ENCODE measurements at regions not wholly inside any gene's neighbourhood (a gene's known extent, or its start where the extent isn't known, plus 50 kb on each side); places are given as distances from the start of the nearest gene placed in this dataset.

GRCh38 chr16:73546341-73546845 is 498.5 kb upstream of the ZFHX3 start:
- DNase-seq = no peak
- ATAC-seq (ENCODE audit: low FRiP score in 2 of 2) = no peak
- Histone ChIP-seq H3K4me3 (no peak overlapping the region), H3K27ac (no peak overlapping the region), H3K9me3 (no peaks in the 10 kb centered on the region), H3K4me1 (no peaks in the 10 kb centered on the region), H3K36me3 (no peaks in the 10 kb centered on the region), H3K27me3 (no peaks in the 10 kb centered on the region)
- TF ChIP-seq EP300 (IDR thresholded peaks at IDR 0.05) (no peak), POLR2A (IDR thresholded peaks at IDR 0.05) (no peak), POLR2AphosphoS5 (IDR thresholded peaks at IDR 0.05) (no peak), CTCF (IDR thresholded peaks at IDR 0.05) (no peak)
- WGBS, 2 donors = 14 to 21% methylated on average over 11 of the region's 11 CpGs

DNA sequence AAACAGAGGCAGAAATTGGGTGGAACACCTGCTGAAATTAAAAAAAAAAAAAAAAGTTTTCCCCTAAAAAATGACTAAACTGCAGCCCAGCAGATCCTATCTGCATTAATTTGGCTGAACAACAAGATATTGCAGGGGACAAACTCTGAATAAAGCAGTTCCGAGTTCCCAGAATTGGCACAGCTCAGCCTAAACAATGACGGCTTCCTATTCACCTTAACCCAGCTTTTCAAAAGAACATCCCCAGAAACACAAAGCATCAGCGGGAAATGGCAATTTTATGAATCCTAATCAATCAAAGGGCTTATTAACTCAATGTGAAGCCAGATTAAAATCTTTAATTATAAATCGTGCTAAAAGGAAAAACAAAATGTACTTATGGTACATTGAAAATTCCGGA is 497.8 kb upstream of the ZFHX3 start:
- TF ChIP-seq CTCF (IDR thresholded peaks at IDR 0.05) (no peak), POLR2A (IDR thresholded peaks at IDR 0.05) (no peak), EP300 (IDR thresholded peaks at IDR 0.05) (no peak), POLR2AphosphoS5 (IDR thresholded peaks at IDR 0.05) (no peak)
- Histone ChIP-seq H3K27me3 (no peaks in the 10 kb centered on the region), H3K36me3 (no peaks in the 10 kb centered on the region)

DNA sequence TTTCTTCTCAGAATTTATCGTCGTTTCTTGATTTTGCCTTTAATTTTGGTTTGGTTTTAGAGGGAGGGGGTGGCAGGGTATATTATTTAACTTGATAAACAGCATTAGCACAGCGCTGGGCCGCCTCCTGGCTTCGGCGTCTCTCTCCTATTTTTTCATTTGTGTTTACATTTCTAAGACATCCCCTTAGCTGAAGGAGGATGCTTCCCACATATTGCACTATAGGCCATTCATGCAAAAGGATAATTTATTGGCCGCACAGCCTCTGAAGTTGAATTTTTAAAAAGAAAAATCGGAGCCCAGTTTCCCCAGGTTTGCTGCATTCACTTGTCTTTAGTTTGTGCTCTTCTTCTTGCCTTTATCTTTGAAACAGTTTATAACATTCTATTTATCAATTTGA is 497.4 kb upstream of the ZFHX3 start:
- DNase-seq (no peak), ATAC-seq (ENCODE audit: low FRiP score in 2 of 2) (no peak)
- no peaks in the 10 kb centered on the region for H3K4me1 ChIP-seq
- no peaks in the 10 kb centered on the region for H3K9me3 ChIP-seq
- no peaks in the 10 kb centered on the region for H3K27me3 ChIP-seq
- no peaks in the 10 kb centered on the region for H3K36me3 ChIP-seq
- H3K27ac ChIP-seq = no peak overlapping the region
- no peak overlapping the region for H3K4me3 ChIP-seq
- 53 to 63% methylated on average over 8 of the region's 8 CpGs for WGBS, 2 donors
- no peak for TF ChIP-seq CTCF (IDR thresholded peaks at IDR 0.05)
- TF ChIP-seq POLR2A (IDR thresholded peaks at IDR 0.05) = no peak
- no peak for TF ChIP-seq POLR2AphosphoS5 (IDR thresholded peaks at IDR 0.05)
- TF ChIP-seq EP300 (IDR thresholded peaks at IDR 0.05) = no peak

More for the DNA sequence above, 497.8 kb upstream of the ZFHX3 start:
- no peaks in the 10 kb centered on the region for H3K4me1 ChIP-seq
- DNase-seq (no peak), ATAC-seq (ENCODE audit: low FRiP score in 2 of 2) (no peak)
- WGBS, 2 donors = 36 to 56% methylated on average over 5 of the region's 5 CpGs
- H3K4me3 ChIP-seq = no peak overlapping the region
- H3K9me3 ChIP-seq = no peaks in the 10 kb centered on the region
- no peak overlapping the region for H3K27ac ChIP-seq

GRCh38 chr16:73544826-73545225 is 496.9 kb upstream of the ZFHX3 start:
- H3K27ac ChIP-seq = no peak overlapping the region
- no peaks in the 10 kb centered on the region for H3K36me3 ChIP-seq
- no peaks in the 10 kb centered on the region for H3K9me3 ChIP-seq
- H3K4me1 ChIP-seq = no peaks in the 10 kb centered on the region
- no peak overlapping the region for H3K4me3 ChIP-seq
- H3K27me3 ChIP-seq = no peaks in the 10 kb centered on the region
- TF ChIP-seq POLR2A (IDR thresholded peaks at IDR 0.05) = no peak
- TF ChIP-seq EP300 (IDR thresholded peaks at IDR 0.05) = no peak
- no peak for TF ChIP-seq POLR2AphosphoS5 (IDR thresholded peaks at IDR 0.05)
- no peak for TF ChIP-seq CTCF (IDR thresholded peaks at IDR 0.05)
- no peak for DNase-seq
- no peak for ATAC-seq (ENCODE audit: low FRiP score in 2 of 2)
- WGBS, 2 donors = 28 to 31% methylated on average over 8 of the region's 8 CpGs

GRCh38 chr16:73543970-73544599 is 496.2 kb upstream of the ZFHX3 start:
- Histone ChIP-seq H3K27ac (no peak overlapping the region), H3K9me3 (no peaks in the 10 kb centered on the region), H3K4me3 (no peak overlapping the region), H3K27me3 (no peaks in the 10 kb centered on the region), H3K4me1 (no peaks in the 10 kb centered on the region), H3K36me3 (no peaks in the 10 kb centered on the region)
- no peak for DNase-seq
- no peak for ATAC-seq (ENCODE audit: low FRiP score in 2 of 2)
- WGBS, 2 donors = 28% methylated on average over 20 of the region's 20 CpGs
- no peak for TF ChIP-seq POLR2AphosphoS5 (IDR thresholded peaks at IDR 0.05)
- no peak for TF ChIP-seq CTCF (IDR thresholded peaks at IDR 0.05)
- no peak for TF ChIP-seq POLR2A (IDR thresholded peaks at IDR 0.05)
- no peak for TF ChIP-seq EP300 (IDR thresholded peaks at IDR 0.05)

Measured in upper lobe of left lung (tissue), 6 donors.